Coronary artery (tissue), 2 donors: ENCODE measurements at regions not wholly inside any gene's neighbourhood (a gene's known extent, or its start where the extent isn't known, plus 50 kb on each side); places are given as distances from the start of the nearest gene placed in this dataset.

Experiments used
- DNase-seq: peaks from one replicate; pipeline ENCODE4 v3.0.0-alpha.2; 2017; ENCODE audit warnings: low spot score
- H3K27ac ChIP-seq, 2 donors: fragments of 200-600 bp; sonication (generic); one replicate each; pipeline ENCODE4 v1.5.1; 2016 to 2019
- H3K4me3 ChIP-seq: fragments of 200-600 bp; sonication (generic); 2 replicates; pipeline ENCODE4 v1.5.1; 2016; ENCODE audit warnings: mild to moderate bottlenecking, moderate library complexity
- TF ChIP-seq, protein P1 (sequence below): fragments of 200-600 bp; sonication (generic); IDR thresholded peaks from one replicate; pipeline ENCODE4 v1.5.1; 2019; ENCODE audit warnings: antibody characterized with exemption

- TF ChIP-seq, protein P1, sequence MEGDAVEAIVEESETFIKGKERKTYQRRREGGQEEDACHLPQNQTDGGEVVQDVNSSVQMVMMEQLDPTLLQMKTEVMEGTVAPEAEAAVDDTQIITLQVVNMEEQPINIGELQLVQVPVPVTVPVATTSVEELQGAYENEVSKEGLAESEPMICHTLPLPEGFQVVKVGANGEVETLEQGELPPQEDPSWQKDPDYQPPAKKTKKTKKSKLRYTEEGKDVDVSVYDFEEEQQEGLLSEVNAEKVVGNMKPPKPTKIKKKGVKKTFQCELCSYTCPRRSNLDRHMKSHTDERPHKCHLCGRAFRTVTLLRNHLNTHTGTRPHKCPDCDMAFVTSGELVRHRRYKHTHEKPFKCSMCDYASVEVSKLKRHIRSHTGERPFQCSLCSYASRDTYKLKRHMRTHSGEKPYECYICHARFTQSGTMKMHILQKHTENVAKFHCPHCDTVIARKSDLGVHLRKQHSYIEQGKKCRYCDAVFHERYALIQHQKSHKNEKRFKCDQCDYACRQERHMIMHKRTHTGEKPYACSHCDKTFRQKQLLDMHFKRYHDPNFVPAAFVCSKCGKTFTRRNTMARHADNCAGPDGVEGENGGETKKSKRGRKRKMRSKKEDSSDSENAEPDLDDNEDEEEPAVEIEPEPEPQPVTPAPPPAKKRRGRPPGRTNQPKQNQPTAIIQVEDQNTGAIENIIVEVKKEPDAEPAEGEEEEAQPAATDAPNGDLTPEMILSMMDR: no peak
- Histone ChIP-seq H3K27ac (no peak overlapping the region), H3K4me3 (no peak overlapping the region)
- DNase-seq: no peak
These were observed 305.7 kb downstream of the ENC1 start for GRCh38 chr5:74334762-74335384.

GRCh38 chr5:74334062-74334761, 306.3 kb downstream of the ENC1 start:
- Histone ChIP-seq H3K4me3 (no peak overlapping the region), H3K27ac (no peak overlapping the region)
- TF ChIP-seq, protein P1: no peak
- no peak for DNase-seq

DNA sequence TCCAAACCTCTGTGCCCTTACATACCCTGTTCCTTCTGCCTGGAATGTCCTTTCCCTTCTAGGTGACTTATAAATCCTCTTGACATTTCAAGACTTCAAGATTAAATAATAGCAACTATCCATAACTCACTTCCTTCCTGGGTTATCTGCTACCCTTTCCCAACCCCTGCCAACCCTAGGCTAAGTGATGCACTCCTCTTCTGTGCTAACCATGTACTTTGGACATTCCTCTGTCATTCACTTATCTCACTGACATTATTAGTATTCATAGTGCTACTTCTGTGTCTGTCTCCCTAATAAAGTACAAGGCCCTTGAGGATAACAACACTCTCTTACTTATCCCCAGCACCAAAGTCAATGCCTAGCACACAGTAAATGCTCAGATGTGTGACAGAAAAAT, 307.1 kb downstream of the ENC1 start:
- DNase-seq: no peak
- Histone ChIP-seq H3K4me3 (no peak overlapping the region), H3K27ac (no peak overlapping the region)
- TF ChIP-seq, protein P1: no peak

DNA sequence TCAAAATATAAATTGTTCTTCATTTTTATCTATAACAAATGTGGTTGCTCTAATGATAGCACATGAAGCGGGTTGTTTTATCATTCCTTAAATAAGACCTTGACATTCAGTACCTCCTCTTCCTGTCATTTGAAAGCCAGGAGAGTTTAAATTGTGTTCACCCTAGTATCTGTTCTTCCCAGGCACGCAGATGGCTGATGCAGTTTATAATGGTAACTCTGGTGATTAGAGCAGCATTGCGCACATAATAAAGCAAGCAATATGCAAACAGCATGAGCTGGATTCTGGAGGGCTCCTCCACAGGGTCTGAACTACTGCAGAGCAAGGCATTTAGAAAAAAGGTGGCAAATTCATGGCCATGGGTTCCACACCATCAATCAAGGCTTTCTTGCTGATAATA, 307.8 kb downstream of the ENC1 start:
- no peak for DNase-seq
- TF ChIP-seq, protein P1: no peak
- no peak overlapping the region for H3K4me3 ChIP-seq
- no peak overlapping the region for H3K27ac ChIP-seq

DNA sequence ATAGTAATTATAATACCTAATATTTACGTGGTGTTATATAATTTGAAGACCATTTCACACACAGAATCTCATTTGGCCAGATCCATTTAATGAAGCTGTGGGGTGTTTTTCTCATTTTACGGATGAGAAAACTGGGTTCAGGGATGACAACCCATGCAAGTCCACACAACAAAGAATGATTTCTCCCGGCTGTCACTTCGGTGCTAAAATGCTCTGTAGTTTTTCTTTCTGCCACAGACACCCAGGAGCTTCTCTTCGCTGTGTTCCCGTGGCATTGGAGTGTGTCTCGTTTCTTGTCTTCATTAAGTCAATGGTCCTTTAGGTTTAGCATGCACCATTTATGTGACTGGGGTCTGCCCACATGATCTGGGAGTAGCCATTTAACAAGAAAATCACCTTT, 308.5 kb downstream of the ENC1 start:
- H3K27ac ChIP-seq: no peak overlapping the region
- no peak for DNase-seq
- no peak overlapping the region for H3K4me3 ChIP-seq
- TF ChIP-seq, protein P1: no peak

DNA sequence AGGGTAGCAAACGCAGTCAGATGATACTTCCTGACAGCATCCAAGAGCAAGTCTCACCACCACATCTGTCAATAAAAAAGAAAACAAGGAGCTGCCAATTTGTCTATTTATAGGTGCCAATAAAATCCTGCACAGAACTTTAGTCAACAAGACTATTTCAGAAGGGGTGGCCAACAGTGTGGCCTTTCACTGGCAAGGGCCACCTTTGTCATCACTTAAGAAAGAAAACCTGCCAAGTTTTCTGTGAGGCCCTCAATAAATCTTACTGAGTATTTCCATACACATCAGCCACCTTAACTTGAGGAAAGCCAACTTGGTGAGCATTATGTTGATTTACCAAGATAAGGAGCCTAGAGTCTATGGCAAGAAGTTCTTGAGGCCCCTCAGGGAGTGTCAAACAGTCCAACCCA, 312.3 kb downstream of the ENC1 start:
- H3K4me3 ChIP-seq: no peak overlapping the region
- TF ChIP-seq, protein P1: no peak
- no peak for DNase-seq
- no peak overlapping the region for H3K27ac ChIP-seq

GRCh38 chr5:74327339-74327685, 313.2 kb downstream of the ENC1 start:
- Histone ChIP-seq H3K27ac (no peak overlapping the region), H3K4me3 (no peak overlapping the region)
- TF ChIP-seq, protein P1: no peak
- DNase-seq: no peak
